Activated CD4-positive, CD25-positive, alpha-beta regulatory T cell treated with anti-CD3 and anti-CD28 coated beads, Interleukin-2, amount 50 U/mL, for 72 hours (primary cell): ENCODE measurements at regions not wholly inside any gene's neighbourhood (a gene's known extent, or its start where the extent isn't known, plus 50 kb on each side); places are given as distances from the start of the nearest gene placed in this dataset.

Source experiments
- DNase-seq: peaks from one replicate; pipeline ENCODE4 v3.0.0; 2021

GRCh38 chr14:104359301-104359968 is 220.1 kb upstream of the C14orf180 start:
- DNase-seq, result no peak

- DNase-seq, result no peak
These were observed 219.6 kb upstream of the C14orf180 start for GRCh38 chr14:104359969-104360442.

GRCh38 chr14:104360501-104360900 is 219.1 kb upstream of the C14orf180 start:
- no peak for DNase-seq

GRCh38 chr14:104361101-104361591 is 218.4 kb upstream of the C14orf180 start:
- no peak for DNase-seq

GRCh38 chr14:104361921-104362681 is 217.5 kb upstream of the C14orf180 start:
- no peak for DNase-seq

- no peak for DNase-seq
These were observed 216.6 kb upstream of the C14orf180 start for GRCh38 chr14:104362761-104363605.

- no peak for DNase-seq
These were observed 215.4 kb upstream of the C14orf180 start for GRCh38 chr14:104363891-104364760.

- DNase-seq, result no peak
These were observed 214.7 kb upstream of the C14orf180 start for GRCh38 chr14:104364830-104365229.

GRCh38 chr14:104366931-104367865 is 212.4 kb upstream of the C14orf180 start:
- no peak for DNase-seq

GRCh38 chr14:104367866-104368750 is 211.5 kb upstream of the C14orf180 start:
- DNase-seq, result no peak

GRCh38 chr14:104368751-104369100 is 210.8 kb upstream of the C14orf180 start:
- no peak for DNase-seq

- no peak for DNase-seq
These were observed 210.4 kb upstream of the C14orf180 start for GRCh38 chr14:104369208-104369607.

- DNase-seq, result no peak
These were observed 209.2 kb upstream of the C14orf180 start for GRCh38 chr14:104370256-104370870.

- no peak for DNase-seq
These were observed 208.5 kb upstream of the C14orf180 start for GRCh38 chr14:104371031-104371430.

GRCh38 chr14:104371917-104372316 is 207.6 kb upstream of the C14orf180 start:
- DNase-seq, result no peak

- DNase-seq, result no peak
These were observed 207.0 kb upstream of the C14orf180 start for GRCh38 chr14:104372390-104373054.

- no peak for DNase-seq
These were observed 206.3 kb upstream of the C14orf180 start for GRCh38 chr14:104373055-104373854.
